HepG2 (cell line): ENCODE measurements at regions not wholly inside any gene's neighbourhood (a gene's known extent, or its start where the extent isn't known, plus 50 kb on each side); places are given as distances from the start of the nearest gene placed in this dataset.
"Not testable (repeated sequence)": the region's sequence is repeated elsewhere in the genome, so short reads cannot be mapped to it uniquely, and the experiment has no call there.

Experiments used
- ATAC-seq: fragments of 200-7000 bp; cut with Tn5 transposase; 3 replicates; pipeline ENCODE4 v1.9.1; 2020; ENCODE audit warnings: mild to moderate bottlenecking, moderate library complexity
- BruUV-seq: library from RNA; stranded (reverse); fragments of 400-500 nt; replicated peaks from 2 replicates; lab custom pipeline; 2021; lab: Mats Ljungman, UMichigan
- CTCF ChIA-PET: fragments of 300-600 bp; formaldehyde crosslinking; extraction: SDS; loops from one replicate; lab custom pipeline; 2021; ENCODE audit warnings: low total read pairs, inconsistent platforms, low intra/inter-chr PET ratio; lab: Yijun Ruan, JAX
- POLR2A ChIA-PET: fragments of 350-600 bp; sonication (Branson Sonifier 250); formaldehyde crosslinking; loops from one replicate; lab custom pipeline; 2020; ENCODE audit warnings: antibody characterized with exemption, inconsistent platforms; lab: Yijun Ruan, JAX
- DNase-seq: peaks from one replicate; pipeline ENCODE4 v3.0.0-alpha.2; 2015; ENCODE audit warnings: low spot score
- FAIRE-seq: peaks from 3 replicates; lab custom pipeline; 2011; peaks lifted over from hg19 to GRCh38; lab: Jason Lieb, UNC
- H2AFZ ChIP-seq: one replicate; pipeline ENCODE4 v1.6.1; 2011; ENCODE audit warnings: low read length, inconsistent platforms
- H3K27ac ChIP-seq: fragments of 300-600 bp; 3 replicates; pipeline ENCODE4 v1.8.0; 2011; ENCODE audit warnings: mixed run types, mild to moderate bottlenecking, mixed read lengths, low read length, inconsistent platforms; ENCODE audit not compliant: insufficient read depth; ENCODE audit errors: extremely low read length
- H3K27me3 ChIP-seq, 2 experiments: fragments of 200-600 bp in 1 of 2; 2 replicates in 1 of 2; 3 replicates in 1 of 2; pipeline versions ENCODE4 v1.6.0 to v1.8.0; 2011; ENCODE audit warnings: low read length in 2 of 2, mild to moderate bottlenecking in 2 of 2, moderate library complexity in 2 of 2, inconsistent platforms in 1 of 2; ENCODE audit not compliant: insufficient read depth in 2 of 2, control insufficient read depth in 1 of 2
- H3K36me3 ChIP-seq, 2 experiments: fragments of 200-600 bp in 1 of 2; replicated peaks in 1 of 2; 2 replicates in 1 of 2; 3 replicates in 1 of 2; pipeline versions ENCODE4 v1.5.1 to v1.8.0; 2011; ENCODE audit warnings: low read length in 2 of 2, inconsistent platforms in 1 of 2; ENCODE audit not compliant: insufficient read depth in 2 of 2, control insufficient read depth in 1 of 2
- H3K4me1 ChIP-seq: 2 replicates; pipeline ENCODE4 v1.5.1; 2012; ENCODE audit warnings: low read length, inconsistent platforms; ENCODE audit not compliant: insufficient read depth
- H3K4me2 ChIP-seq: 2 replicates; pipeline ENCODE4 v1.6.0; 2011; ENCODE audit warnings: low read depth, low read length, inconsistent platforms
- H3K4me3 ChIP-seq, 3 experiments: fragments of 200-600 bp in 1 of 3; sonication (generic), shearing (Covaris generic) in 1 of 3; replicated peaks in 1 of 3; 2 replicates each; pipeline ENCODE4 v1.5.1; 2011 to 2016; ENCODE audit warnings: low read length in 3 of 3, inconsistent platforms in 2 of 3, low read depth in 2 of 3, mild to moderate bottlenecking in 2 of 3, control low read depth in 1 of 3, mixed read lengths in 1 of 3; ENCODE audit not compliant: insufficient read depth in 1 of 3
- H3K79me2 ChIP-seq: one replicate; pipeline ENCODE4 v1.6.1; 2011; ENCODE audit warnings: low read length, inconsistent platforms; ENCODE audit not compliant: insufficient read depth
- H3K9ac ChIP-seq: 2 replicates; pipeline ENCODE4 v1.6.0; 2011; ENCODE audit warnings: mild to moderate bottlenecking, low read depth, low read length, inconsistent platforms; ENCODE audit not compliant: insufficient read depth
- H3K9me3 ChIP-seq: 2 replicates; pipeline ENCODE4 v1.5.1; 2012; ENCODE audit warnings: mild to moderate bottlenecking, low read length
- H4K20me1 ChIP-seq: 2 replicates; pipeline ENCODE4 v1.6.0; 2011; ENCODE audit warnings: inconsistent platforms, mild to moderate bottlenecking, low read length, moderate library complexity; ENCODE audit not compliant: insufficient read depth
- NFE2L2 ChIP-seq: fragments of 150-350 bp; IDR thresholded peaks from 2 replicates; pipeline ENCODE4 v1.6.1; 2014; ENCODE audit warnings: low read length
- TSC22D2 ChIP-seq: sonication (generic); formaldehyde crosslinking; IDR thresholded peaks from 2 replicates; pipeline ENCODE4 v1.5.1; 2020; ENCODE audit warnings: missing genetic modification reagents, mild to moderate bottlenecking, borderline replicate concordance
- ZNF850 ChIP-seq: sonication (generic); formaldehyde crosslinking; conservative IDR thresholded peaks from 2 replicates; pipeline ENCODE4 v1.9.0; 2021; ENCODE audit warnings: mild to moderate bottlenecking, missing genetic modification reagents
- WGBS: methylation state at CpG from one replicate; pipeline ENCODE4 v1.1.6; 2017; ENCODE audit warnings: low lambda C conversion rate; 5-methylcytosine and 5-hydroxymethylcytosine counted together
- in situ Hi-C: cut with HindIII; loops from 2 replicates; pipeline ENCODE4 v1.10.0; 2017; ENCODE audit warnings: low pct_unique_long_range_greater_than_20kb; ENCODE audit not compliant: extremely low pct_ligation_motif_present
- intact Hi-C: fragments of 100-400 bp; cut with micrococcal nuclease; formaldehyde crosslinking; loops from one replicate; pipeline ENCODE4 v1.10.0; 2022; ENCODE audit not compliant: unreplicated experiment

- Histone ChIP-seq H4K20me1 (no peaks in the 10 kb centered on the region), H3K27me3 (no peaks in the 10 kb centered on the region), H3K36me3 (no peaks in the 10 kb centered on the region), H3K9me3 (peaks cover 57% of the 10 kb centered on the region), H3K27ac (no peak overlapping the region), H3K4me1 (no peaks in the 10 kb centered on the region), H3K4me3 (no peak overlapping the region), H3K79me2 (no peaks in the 10 kb centered on the region), H3K4me2 (no peak overlapping the region), H3K9ac (no peak overlapping the region), H2AFZ (no peak overlapping the region)
- 1% methylated on average over 3 of the region's 3 CpGs for WGBS
- no peak for DNase-seq
- intact Hi-C loops (no loop called here), in situ Hi-C loops (no loop called here)
- CTCF ChIA-PET, result no interaction called here
- TF ChIP-seq NFE2L2 (no peak), TSC22D2 (CRISPR knock-in tag) (no peak), ZNF850 (CRISPR knock-in tag) (no peak)
- BruUV-seq, result no TSS peak
- POLR2A ChIA-PET, result no interaction called here
- ATAC-seq, result no peak
- no peak for FAIRE-seq
Observed at GRCh38 chr14:48563489-48563888, 888.1 kb upstream of the MDGA2 start.

- H3K4me3 ChIP-seq, H3K4me2 ChIP-seq, intact Hi-C loops, H2AFZ ChIP-seq, CTCF ChIA-PET, POLR2A ChIA-PET, in situ Hi-C loops, FAIRE-seq, H3K36me3 ChIP-seq, H4K20me1 ChIP-seq, H3K27ac ChIP-seq, H3K4me1 ChIP-seq, BruUV-seq, H3K9ac ChIP-seq, H3K27me3 ChIP-seq, ATAC-seq, H3K79me2 ChIP-seq, DNase-seq: not testable (repeated sequence)
- 0% methylated on average over 3 of the region's 3 CpGs for WGBS
- peaks cover 74% of the 10 kb centered on the region for H3K9me3 ChIP-seq
Observed at GRCh38 chr14:48561438-48561837, 886.0 kb upstream of the MDGA2 start.
